GM15510 (cell line): ENCODE measurements at regions not wholly inside any gene's neighbourhood (a gene's known extent, or its start where the extent isn't known, plus 50 kb on each side); places are given as distances from the start of the nearest gene placed in this dataset.

ENCODE experiments used
- POLR2A ChIP-seq: IDR thresholded peaks from 3 replicates; pipeline ENCODE4 v1.6.1; 2011; ENCODE audit warnings: borderline replicate concordance; ENCODE audit not compliant: insufficient read length; ENCODE audit errors: extremely low read depth

DNA sequence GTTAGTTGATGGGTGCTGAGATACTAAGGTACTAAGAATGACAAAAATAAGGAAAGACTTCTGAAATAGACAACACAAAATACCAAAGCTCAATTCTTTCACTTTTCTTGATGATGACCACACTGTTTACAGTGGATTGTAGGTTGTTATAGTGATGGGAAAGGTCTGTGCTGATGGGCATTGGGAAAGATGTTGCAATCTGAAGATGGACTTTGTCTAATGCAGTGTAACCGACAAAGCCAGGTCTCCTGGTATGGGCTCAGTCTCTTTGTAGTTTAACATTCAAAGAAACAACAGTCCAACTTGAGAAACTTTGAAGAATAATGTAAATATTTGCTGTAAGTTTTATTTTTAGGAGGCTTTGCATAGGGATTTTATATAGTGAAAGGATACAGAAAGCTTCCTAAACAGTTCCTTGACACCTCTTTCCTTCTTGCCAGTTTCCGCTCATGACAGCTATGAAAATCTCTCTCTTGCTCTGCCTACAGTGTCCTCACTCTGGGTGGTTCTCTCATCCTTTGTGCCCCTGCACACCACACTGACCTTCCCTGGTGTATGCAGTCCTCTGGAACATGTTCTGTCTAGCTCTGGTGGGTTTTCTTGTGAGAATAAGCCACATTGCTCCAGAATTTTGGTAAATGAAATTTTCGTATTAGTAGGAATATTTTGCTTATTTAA is 172.2 kb downstream of the KCNRG start:
- no peak for TF ChIP-seq POLR2A

GRCh38 chr13:50188696-50189095 is 173.5 kb downstream of the KCNRG start:
- TF ChIP-seq POLR2A, result no peak

GRCh38 chr13:50189450-50189849 is 174.2 kb downstream of the KCNRG start:
- TF ChIP-seq POLR2A, result no peak

DNA sequence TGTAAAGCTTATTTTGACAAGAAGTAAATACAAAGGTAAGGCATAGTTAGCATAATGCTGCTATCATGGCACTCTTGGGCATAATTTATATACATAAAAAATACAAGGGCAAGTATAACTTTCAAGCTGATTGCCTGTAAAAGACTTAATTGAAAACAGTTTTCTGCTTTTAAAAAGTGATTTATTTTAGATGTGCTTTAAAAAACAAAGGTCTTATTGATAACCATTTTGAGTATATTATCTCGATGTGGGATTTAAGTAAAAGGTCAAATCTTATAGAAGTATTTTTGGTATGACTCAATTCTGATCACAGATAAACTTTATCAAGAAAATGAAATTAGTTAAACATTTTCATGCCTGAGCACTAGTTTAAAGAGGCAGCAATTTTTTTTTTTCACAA is 175.8 kb downstream of the KCNRG start:
- no peak for TF ChIP-seq POLR2A

DNA sequence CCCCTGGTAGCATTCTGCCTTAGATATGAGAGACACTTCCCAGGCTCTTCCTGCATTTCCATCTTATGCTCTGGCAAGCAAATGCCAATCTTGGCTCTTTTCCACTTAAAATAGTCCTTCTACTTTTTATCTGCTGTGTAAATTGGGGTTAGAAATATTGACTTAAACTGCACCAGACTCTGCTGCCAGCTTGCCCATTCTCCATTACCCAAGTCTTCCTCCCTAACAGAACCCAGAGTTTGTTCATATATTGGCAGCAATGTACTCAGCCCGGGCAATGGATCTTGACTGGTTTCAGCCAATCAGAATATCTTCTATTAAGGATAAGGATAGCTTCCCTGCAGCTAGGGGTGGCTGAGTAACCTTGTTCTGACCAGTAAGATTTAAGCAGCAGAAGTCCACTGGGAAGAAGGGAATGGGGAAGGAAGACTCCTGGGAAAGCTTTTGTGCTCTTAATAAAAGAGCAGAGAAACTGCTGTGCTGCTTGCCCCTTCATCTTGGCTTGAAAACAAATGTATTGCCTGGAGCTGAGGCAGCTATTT is 177.1 kb downstream of the KCNRG start:
- no peak for TF ChIP-seq POLR2A

DNA sequence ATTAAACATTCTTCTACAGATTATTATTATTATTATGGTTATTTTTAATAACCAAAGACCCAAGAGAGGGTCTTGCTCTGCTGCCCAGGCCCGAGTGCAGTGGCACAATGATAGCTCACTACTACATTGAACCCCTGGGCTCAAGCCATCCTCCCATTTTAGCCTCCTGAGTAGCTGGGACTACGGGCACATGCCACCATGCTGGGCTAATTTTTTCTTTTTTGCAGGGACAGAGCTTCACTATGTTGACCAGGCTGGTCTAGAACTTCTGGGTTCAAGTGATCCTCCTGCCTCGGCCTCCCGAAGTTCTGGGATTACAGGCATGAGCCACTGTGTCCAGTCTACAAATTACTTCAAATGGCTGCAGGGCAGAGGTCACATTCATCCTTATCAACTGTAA is 179.8 kb downstream of the KCNRG start:
- no peak for TF ChIP-seq POLR2A

DNA sequence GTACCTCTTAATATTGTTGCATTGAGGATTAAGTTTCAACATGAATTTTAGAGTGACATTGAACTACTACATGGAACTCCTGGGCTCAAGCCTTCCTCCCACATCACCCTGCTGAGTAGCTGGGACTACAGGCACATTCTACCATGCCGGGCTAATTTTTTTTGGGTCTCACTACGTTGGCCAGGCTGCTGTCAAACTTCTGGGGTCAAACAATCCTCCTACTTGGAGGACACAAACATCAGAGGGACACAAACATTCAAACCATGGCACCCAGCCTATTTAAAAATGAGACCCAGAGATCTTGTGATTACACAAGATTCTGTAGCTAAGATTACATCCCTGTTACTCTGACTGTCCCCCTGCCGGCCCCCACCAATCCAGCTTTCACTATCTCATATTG is 180.9 kb downstream of the KCNRG start:
- no peak for TF ChIP-seq POLR2A

DNA sequence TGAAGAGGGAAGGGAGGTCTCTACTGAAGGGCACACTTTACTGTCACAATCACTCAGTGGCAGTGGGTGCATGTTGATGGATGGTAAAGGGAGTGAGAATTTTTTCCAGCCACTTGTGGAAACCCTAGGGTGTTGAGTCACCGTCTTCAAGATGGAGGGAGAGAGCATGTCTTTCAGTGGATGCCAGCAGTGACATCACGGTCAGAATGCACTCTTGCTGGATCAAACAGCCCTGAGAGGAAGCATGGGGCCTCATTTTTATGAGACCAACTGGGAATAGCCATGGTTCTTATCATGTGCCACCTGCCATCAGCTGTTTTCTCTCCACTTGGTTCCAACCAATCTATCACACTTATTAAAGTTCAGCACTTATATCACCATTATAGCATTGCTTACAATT is 182.5 kb downstream of the KCNRG start:
- no peak for TF ChIP-seq POLR2A

DNA sequence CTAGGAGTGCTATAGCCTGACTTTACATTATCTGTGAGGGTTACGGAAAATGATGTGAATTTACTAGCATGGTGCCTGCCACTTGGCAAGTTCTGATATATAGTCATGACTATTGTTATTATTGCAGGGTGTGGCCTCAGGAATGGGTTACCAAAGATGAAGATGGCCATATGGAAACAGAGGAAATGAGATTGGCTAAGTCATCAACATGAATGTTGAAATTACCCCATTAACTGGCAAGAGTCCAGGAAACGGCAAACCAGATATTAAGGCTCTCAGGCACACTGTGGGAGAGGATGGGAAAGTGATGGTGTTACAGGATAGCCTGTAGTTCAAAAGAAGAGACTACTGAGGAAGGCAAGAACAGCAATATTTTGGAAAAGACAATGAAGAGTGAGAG is 183.3 kb downstream of the KCNRG start:
- TF ChIP-seq POLR2A, result no peak

DNA sequence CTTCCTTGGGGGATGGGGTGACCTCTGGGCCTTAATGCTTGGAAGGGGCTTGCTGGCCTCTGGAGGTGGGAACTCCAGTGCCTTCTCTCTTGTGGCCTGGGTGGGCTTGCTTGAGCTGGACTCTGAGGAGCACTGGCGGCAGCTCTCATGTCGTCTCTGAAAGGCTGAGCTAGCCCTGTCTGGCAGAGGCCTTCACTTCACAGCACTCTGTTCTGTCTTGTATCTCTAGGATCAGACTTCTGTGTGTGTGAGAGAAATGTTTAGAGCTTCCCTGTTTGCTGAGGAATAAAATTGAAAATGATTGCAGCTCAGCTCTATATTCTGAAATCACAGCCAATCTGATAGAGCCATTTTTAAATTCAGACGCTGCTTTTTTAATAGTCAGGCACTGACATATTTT is 185.3 kb downstream of the KCNRG start:
- TF ChIP-seq POLR2A, result no peak

GRCh38 chr13:50200988-50201387 is 185.7 kb downstream of the KCNRG start:
- TF ChIP-seq POLR2A, result no peak

GRCh38 chr13:50202485-50202884 is 187.2 kb downstream of the KCNRG start:
- TF ChIP-seq POLR2A, result no peak

DNA sequence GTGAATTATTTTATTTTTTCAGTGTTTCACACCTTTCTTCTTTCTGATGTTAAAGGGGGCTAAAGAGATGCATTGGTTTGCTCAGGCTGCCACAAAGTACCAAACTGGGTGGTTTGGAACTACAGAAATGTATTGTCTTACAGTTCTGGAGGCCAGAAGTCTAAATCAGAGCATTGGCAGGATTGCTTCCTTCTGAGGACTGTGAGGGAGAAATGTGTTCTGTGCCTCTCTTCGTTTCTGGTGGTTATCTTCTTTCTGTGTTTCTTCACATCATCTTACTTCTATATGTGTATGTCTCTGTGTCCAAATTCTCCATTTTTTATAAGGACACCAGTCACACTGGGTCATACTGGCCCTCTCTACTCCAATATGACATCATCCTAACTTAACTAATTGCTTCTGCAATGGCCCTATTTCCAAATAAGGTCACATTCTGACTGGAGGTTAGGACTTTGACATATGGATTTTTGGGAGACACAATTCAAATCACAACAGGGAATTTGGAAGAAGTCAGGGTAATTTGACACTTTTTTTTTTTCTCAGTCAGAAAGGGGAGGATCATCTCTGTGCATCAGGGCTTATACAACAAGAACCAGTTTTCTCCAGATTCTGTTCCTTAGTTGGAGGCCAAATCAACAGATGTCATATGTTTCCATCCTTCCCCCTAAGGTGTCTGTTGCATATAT is 188.2 kb downstream of the KCNRG start:
- TF ChIP-seq POLR2A, result no peak

- TF ChIP-seq POLR2A, result no peak
These were observed 190.3 kb downstream of the KCNRG start for GRCh38 chr13:50205581-50205980.

GRCh38 chr13:50208826-50209335 is 193.6 kb downstream of the KCNRG start:
- no peak for TF ChIP-seq POLR2A

GRCh38 chr13:50209631-50210030 is 194.4 kb downstream of the KCNRG start:
- no peak for TF ChIP-seq POLR2A
